ENCODE measurements at regions not wholly inside any gene's neighbourhood (a gene's known extent, or its start where the extent isn't known, plus 50 kb on each side); places are given as distances from the start of the nearest gene placed in this dataset.
"Not testable (repeated sequence)": the region's sequence is repeated elsewhere in the genome, so short reads cannot be mapped to it uniquely, and the experiment has no call there.

GRCh38 chr2:117614823-117615534 is 199.5 kb upstream of the DDX18 start:
- H3K27ac Mint-ChIP-seq = no peak overlapping the region
- intact Hi-C loops (cut with micrococcal nuclease) = no loop called here
- H3K4me3 Mint-ChIP-seq = no peak overlapping the region
- POLR2A ChIA-PET = no interaction called here
- H3K27me3 Mint-ChIP-seq = no peaks in the 10 kb centered on the region
- no peaks in the 10 kb centered on the region for H3K9me3 Mint-ChIP-seq
- DNase-seq (no peak), ATAC-seq (ENCODE audit: low read depth) (no peak)
- H3K4me1 Mint-ChIP-seq = no peaks in the 10 kb centered on the region
- CTCF ChIA-PET = no interaction called here
- no peak for TF ChIP-seq CTCF (IDR thresholded peaks at IDR 0.05)
- H3K36me3 Mint-ChIP-seq (ENCODE audit: low read depth) = no peaks in the 10 kb centered on the region

DNA sequence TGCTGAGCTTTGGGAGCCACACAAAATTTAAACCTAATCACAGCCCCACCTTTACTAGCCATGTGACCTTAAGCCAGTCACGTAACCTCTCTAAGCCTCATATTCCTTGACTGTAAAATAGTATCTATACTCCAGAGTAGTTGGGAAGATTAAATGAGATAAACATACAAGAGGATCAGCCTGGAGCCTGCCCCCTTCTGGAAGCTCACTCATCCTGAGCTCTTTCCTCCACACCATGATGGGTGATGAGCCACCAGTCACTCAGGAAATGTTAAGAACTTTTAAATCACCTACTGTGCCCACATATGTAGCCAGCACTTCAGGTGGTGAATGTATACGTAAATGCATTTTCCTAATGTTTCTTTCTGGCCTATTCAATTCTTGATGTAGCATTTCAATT is 195.9 kb upstream of the DDX18 start:
- TF ChIP-seq CTCF (IDR thresholded peaks at IDR 0.05) = no peak
- intact Hi-C loops (cut with micrococcal nuclease) = no loop called here
- H3K27ac Mint-ChIP-seq = no peak overlapping the region
- H3K4me1 Mint-ChIP-seq = no peaks in the 10 kb centered on the region
- no peaks in the 10 kb centered on the region for H3K27me3 Mint-ChIP-seq
- DNase-seq (no peak), ATAC-seq (ENCODE audit: low read depth) (no peak)
- no peaks in the 10 kb centered on the region for H3K36me3 Mint-ChIP-seq (ENCODE audit: low read depth)
- no peak overlapping the region for H3K4me3 Mint-ChIP-seq
- ChIA-PET CTCF (no interaction called here), POLR2A (no interaction called here)
- no peaks in the 10 kb centered on the region for H3K9me3 Mint-ChIP-seq

DNA sequence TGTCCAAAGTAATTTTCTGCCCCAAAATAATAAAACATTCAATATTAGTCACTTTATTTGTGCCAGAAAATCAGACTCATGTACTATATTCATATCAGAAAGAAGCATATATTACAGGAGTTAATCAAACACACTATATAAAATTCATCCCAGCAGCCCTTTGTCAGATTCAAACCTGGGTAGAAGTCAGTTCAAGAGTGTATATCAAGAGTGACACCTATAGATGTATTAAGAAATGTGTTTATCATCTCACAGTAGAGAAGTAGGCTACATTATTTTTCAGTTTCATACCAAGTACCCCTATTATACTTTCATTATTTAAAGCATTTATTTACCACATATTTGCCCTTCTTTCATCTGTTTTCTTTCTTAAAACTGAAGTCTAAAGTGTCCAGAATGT is 193.2 kb upstream of the DDX18 start:
- ATAC-seq (ENCODE audit: low read depth) = no peak
- no peaks in the 10 kb centered on the region for H3K4me1 Mint-ChIP-seq

GRCh38 chr2:117623175-117623574 is 191.3 kb upstream of the DDX18 start:
- H3K27ac Mint-ChIP-seq; H3K27me3 Mint-ChIP-seq; CTCF ChIA-PET; DNase-seq; H3K4me1 Mint-ChIP-seq; H3K9me3 Mint-ChIP-seq; ATAC-seq (ENCODE audit: low read depth); intact Hi-C loops (cut with micrococcal nuclease); H3K36me3 Mint-ChIP-seq (ENCODE audit: low read depth); POLR2A ChIA-PET; H3K4me3 Mint-ChIP-seq: not testable (repeated sequence)

More for the DNA sequence above, 193.2 kb upstream of the DDX18 start:
- Mint-ChIP-seq H3K27ac (no peak overlapping the region), H3K4me3 (no peak overlapping the region), H3K9me3 (no peaks in the 10 kb centered on the region), H3K36me3 (ENCODE audit: low read depth) (no peaks in the 10 kb centered on the region), H3K27me3 (no peaks in the 10 kb centered on the region)
- TF ChIP-seq CTCF (IDR thresholded peaks at IDR 0.05) = no peak
- DNase-seq = no peak
- POLR2A ChIA-PET = no interaction called here
- CTCF ChIA-PET = no interaction called here
- intact Hi-C loops (cut with micrococcal nuclease) = no loop called here

- Mint-ChIP-seq H3K4me1 (no peaks in the 10 kb centered on the region), H3K27ac (no peak overlapping the region), H3K27me3 (no peaks in the 10 kb centered on the region), H3K9me3 (no peaks in the 10 kb centered on the region), H3K4me3 (no peak overlapping the region), H3K36me3 (ENCODE audit: low read depth) (no peaks in the 10 kb centered on the region)
- TF ChIP-seq CTCF (IDR thresholded peaks at IDR 0.05) = no peak
- intact Hi-C loops (cut with micrococcal nuclease) = no loop called here
- POLR2A ChIA-PET = no interaction called here
- CTCF ChIA-PET = no interaction called here
- ATAC-seq (ENCODE audit: low read depth) (no peak), DNase-seq (no peak)
Measured at GRCh38 chr2:117631152-117631945, 183.1 kb upstream of the DDX18 start.
